SK-N-SH (cell line): ENCODE measurements at regions not wholly inside any gene's neighbourhood (a gene's known extent, or its start where the extent isn't known, plus 50 kb on each side); places are given as distances from the start of the nearest gene placed in this dataset.
A peak's percentile ranks its signal among the peaks of the same experiment; 100 is the strongest.

Source experiments
- CTCF ChIA-PET: fragments of 300-600, 350-600 bp; formaldehyde crosslinking; extraction: SDS; loops from one replicate; lab custom pipeline; 2021; lab: Yijun Ruan, JAX
- POLR2A ChIA-PET: fragments of 350-600 bp; sonication (Branson Sonifier 250); formaldehyde crosslinking; extraction: SDS; loops from one replicate; lab custom pipeline; 2020; ENCODE audit warnings: antibody characterized with exemption, inconsistent platforms; lab: Yijun Ruan, JAX
- DNase-seq: peaks from one replicate; pipeline ENCODE4 v3.0.0; 2012
- H2AFZ ChIP-seq: fragments of 200-600 bp; sonication (generic); 2 replicates; pipeline ENCODE4 v1.8.1; 2016; ENCODE audit warnings: antibody characterized with exemption, mild to moderate bottlenecking, low read depth
- H3F3A ChIP-seq: fragments of 200-600 bp; sonication (generic); replicated peaks from 2 replicates; pipeline ENCODE3; 2016; ENCODE audit warnings: antibody characterized with exemption, mild to moderate bottlenecking; ENCODE audit not compliant: insufficient read depth
- H3K27ac ChIP-seq, 2 experiments: fragments of 200-500 bp in 1 of 2; fragments of 200-600 bp in 1 of 2; sonication (Bioruptor generic) in 1 of 2; sonication (generic), shearing (Covaris generic) in 1 of 2; 2 replicates each; pipeline versions ENCODE4 v1.5.1 to v1.6.1; 2014 to 2016; ENCODE audit warnings: low read depth in 2 of 2, inconsistent platforms in 1 of 2, low read length in 1 of 2, mild to moderate bottlenecking in 1 of 2, mixed read lengths in 1 of 2
- H3K27me3 ChIP-seq: fragments of 200-600 bp; sonication (generic), shearing (Covaris generic); 2 replicates; pipeline ENCODE4 v1.6.1; 2016; ENCODE audit warnings: mixed run types; ENCODE audit not compliant: insufficient read depth
- H3K36me3 ChIP-seq, 2 experiments: fragments of 200-500 bp in 1 of 2; fragments of 200-600 bp in 1 of 2; sonication (Bioruptor generic) in 1 of 2; sonication (generic) in 1 of 2; replicated peaks in 1 of 2; 2 replicates each; pipeline versions ENCODE3 to v1.5.1; 2014 to 2016; ENCODE audit warnings: low read length in 1 of 2, mild to moderate bottlenecking in 1 of 2; ENCODE audit not compliant: insufficient read depth in 2 of 2, control insufficient read depth in 1 of 2
- H3K4me1 ChIP-seq, 2 experiments: fragments of 200-500 bp in 1 of 2; fragments of 200-600 bp in 1 of 2; sonication (Bioruptor generic) in 1 of 2; sonication (generic), shearing (Covaris generic) in 1 of 2; 2 replicates each; pipeline versions ENCODE4 v1.5.1 to v1.6.1; 2014 to 2016; ENCODE audit warnings: low read depth in 1 of 2, low read length in 1 of 2, mixed run types in 1 of 2; ENCODE audit not compliant: insufficient read depth in 2 of 2, control insufficient read depth in 1 of 2
- H3K4me2 ChIP-seq: fragments of 200-600 bp; sonication (generic), shearing (Covaris generic); 2 replicates; pipeline ENCODE4 v1.6.1; 2017; ENCODE audit warnings: mixed run types
- H3K4me3 ChIP-seq, 2 experiments: fragments of 200-500 bp in 1 of 2; fragments of 200-600 bp in 1 of 2; sonication (Bioruptor generic) in 1 of 2; sonication (generic), shearing (Covaris generic) in 1 of 2; 2 replicates each; pipeline versions ENCODE4 v1.5.1 to v1.8.1; 2014 to 2016; ENCODE audit warnings: low read depth in 2 of 2, inconsistent platforms in 1 of 2, low read length in 1 of 2, mild to moderate bottlenecking in 1 of 2, mixed read lengths in 1 of 2, moderate library complexity in 1 of 2
- H3K79me2 ChIP-seq: fragments of 200-600 bp; sonication (generic); 2 replicates; pipeline ENCODE4 v1.8.1; 2017; ENCODE audit warnings: mild to moderate bottlenecking; ENCODE audit not compliant: insufficient read depth
- H3K9ac ChIP-seq: fragments of 200-600 bp; sonication (generic); 2 replicates; pipeline ENCODE4 v1.6.1; 2017; ENCODE audit warnings: mixed run types
- H3K9me2 ChIP-seq: fragments of 200-600 bp; sonication (generic); 2 replicates; pipeline ENCODE4 v1.6.1; 2017; ENCODE audit warnings: mixed run types
- H3K9me3 ChIP-seq: fragments of 200-600 bp; sonication (generic); 2 replicates; pipeline ENCODE4 v1.6.1; 2017; ENCODE audit warnings: mixed run types, mild to moderate bottlenecking, moderate library complexity
- H4K20me1 ChIP-seq: fragments of 200-600 bp; sonication (generic); 2 replicates; pipeline ENCODE4 v1.6.1; 2017; ENCODE audit warnings: mild to moderate bottlenecking, mixed run types; ENCODE audit not compliant: insufficient read depth
- CHD2 ChIP-seq: fragments of 150-350 bp; IDR thresholded peaks from 2 replicates; pipeline ENCODE4 v1.6.1; 2018; ENCODE audit warnings: low read length; ENCODE audit not compliant: partially characterized antibody
- EZH2phosphoT487 ChIP-seq: fragments of 200-600 bp; sonication (generic); IDR thresholded peaks from 2 replicates; pipeline ENCODE4 v1.6.1; 2017; ENCODE audit warnings: low read depth, mixed run types, mild to moderate bottlenecking, antibody characterized with exemption, moderate library complexity, borderline replicate concordance
- FOSL2 ChIP-seq: IDR thresholded peaks from 2 replicates; pipeline ENCODE4 v1.4.0; 2012; ENCODE audit warnings: low read depth, mild to moderate bottlenecking, moderate library complexity, borderline replicate concordance
- GABPA ChIP-seq: IDR thresholded peaks from 2 replicates; pipeline ENCODE4 v1.4.0; 2012; ENCODE audit warnings: low read depth, mild to moderate bottlenecking
- GATA2 ChIP-seq: sonication (generic); formaldehyde crosslinking; IDR thresholded peaks from 2 replicates; pipeline ENCODE4 v1.5.0; 2020; ENCODE audit warnings: mild to moderate bottlenecking, missing genetic modification reagents
- IRF3 ChIP-seq: fragments of 150-350 bp; IDR thresholded peaks from 2 replicates; pipeline ENCODE4 v1.6.1; 2016; ENCODE audit warnings: mild to moderate bottlenecking, low read depth, low read length
- NFIC ChIP-seq: IDR thresholded peaks from 2 replicates; pipeline ENCODE4 v1.4.0; 2012; ENCODE audit warnings: borderline replicate concordance
- NRF1 ChIP-seq: IDR thresholded peaks from 2 replicates; pipeline ENCODE4 v1.6.1; 2012; ENCODE audit warnings: low read depth, mild to moderate bottlenecking, low read length
- POLR2AphosphoS5 ChIP-seq: IDR thresholded peaks from 2 replicates; pipeline ENCODE4 v1.6.1; 2012; ENCODE audit warnings: low read depth, low read length
- RAD21 ChIP-seq: IDR thresholded peaks from 2 replicates; pipeline ENCODE4 v1.6.1; 2012; ENCODE audit warnings: mild to moderate bottlenecking, low read length
- RFX5 ChIP-seq: IDR thresholded peaks from 2 replicates; pipeline ENCODE4 v1.6.1; 2012; ENCODE audit warnings: mild to moderate bottlenecking, improper control_type of control experiment, low read length
- SIN3A ChIP-seq: IDR thresholded peaks from 2 replicates; pipeline ENCODE4 v1.6.1; 2012; ENCODE audit warnings: low read depth, mild to moderate bottlenecking, low read length, moderate library complexity, borderline replicate concordance
- SMC3 ChIP-seq: IDR thresholded peaks from 2 replicates; pipeline ENCODE4 v1.6.1; 2012; ENCODE audit warnings: low read depth, low read length, improper control_type of control experiment
- TEAD4 ChIP-seq: IDR thresholded peaks from 2 replicates; pipeline ENCODE4 v1.4.0; 2012; ENCODE audit warnings: mild to moderate bottlenecking, borderline replicate concordance; ENCODE audit not compliant: insufficient read depth
- YY1 ChIP-seq: IDR thresholded peaks from 2 replicates; pipeline ENCODE4 v1.4.0; 2012; ENCODE audit warnings: low read depth, mild to moderate bottlenecking
- WGBS: methylation state at CpG from one replicate; pipeline ENCODE4 v1.1.6; 2017; ENCODE audit warnings: low lambda C conversion rate; 5-methylcytosine and 5-hydroxymethylcytosine counted together
- TF ChIP-seq, protein P1 (sequence below): fragments of 200-600 bp; sonication (generic); IDR thresholded peaks from 2 replicates; pipeline ENCODE4 v1.6.1; 2017; ENCODE audit warnings: antibody characterized with exemption, mild to moderate bottlenecking, moderate library complexity

DNA sequence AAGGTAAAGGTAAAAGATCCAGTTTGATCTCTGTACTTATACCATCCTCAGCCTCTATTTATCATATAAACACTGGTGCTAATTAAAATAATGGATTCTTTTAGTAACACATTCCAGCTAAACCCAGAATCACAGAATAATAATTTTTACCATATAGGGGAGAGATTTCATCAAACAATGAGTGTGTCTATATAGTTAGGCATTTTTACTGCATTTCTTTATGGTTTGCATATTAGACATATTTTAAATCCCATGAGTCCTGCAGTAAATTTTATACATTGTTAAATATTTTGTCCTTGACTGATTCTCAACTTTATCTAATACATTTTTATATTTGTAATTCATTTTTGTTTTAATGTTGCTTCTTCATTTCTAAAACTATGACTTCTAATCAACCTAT is 323.7 kb upstream of the AGTR1 start (continued):
- TF ChIP-seq EZH2phosphoT487, result no peak
- TF ChIP-seq, all 33 proteins: peak for 0

DNA sequence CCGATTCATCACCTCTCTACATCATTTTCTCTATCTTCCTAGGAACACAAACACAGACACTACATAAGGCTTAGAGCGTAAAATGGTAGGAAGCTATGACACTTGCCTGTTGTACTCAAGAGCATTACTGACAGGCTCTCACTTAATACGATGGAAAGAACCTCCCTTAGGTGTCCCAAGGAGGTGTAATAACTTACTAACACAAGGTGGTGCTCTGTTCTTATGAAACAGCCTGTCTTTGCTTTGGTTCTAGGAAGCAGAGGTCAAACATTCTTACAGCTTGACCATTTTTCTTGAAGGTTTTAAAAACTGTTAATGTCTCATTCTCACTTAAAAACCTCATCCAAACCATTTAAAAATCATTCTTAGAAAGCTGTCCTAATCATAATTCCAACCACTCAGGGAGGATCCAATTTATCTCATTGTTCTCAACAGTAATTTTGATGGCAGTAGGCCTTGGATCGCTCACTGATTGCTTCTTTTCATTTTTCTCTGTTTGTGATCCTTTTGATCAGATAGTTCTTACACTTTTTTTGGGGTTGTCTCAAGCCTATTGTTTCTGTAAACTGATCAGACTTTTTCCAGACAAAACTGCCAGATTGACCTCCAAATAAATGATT is 317.8 kb upstream of the AGTR1 start:
- Histone ChIP-seq H3K9me3 (no peaks in the 10 kb centered on the region), H3K4me3 (no peak overlapping the region; a peak in 1 of 4 replicates), H3K4me1 (no peaks in the 10 kb centered on the region; a peak in 1 of 4 replicates), H4K20me1 (no peaks in the 10 kb centered on the region), H3K4me2 (no peak overlapping the region), H3K36me3 (no peaks in the 10 kb centered on the region), H3K27ac (no peak overlapping the region), H2AFZ (no peak overlapping the region), H3K9me2 (no peaks in the 10 kb centered on the region), H3K9ac (no peak overlapping the region), H3K27me3 (no peaks in the 10 kb centered on the region), H3K79me2 (no peaks in the 10 kb centered on the region), H3F3A (no peaks in the 10 kb centered on the region)
- WGBS, result 65% methylated on average over 4 of the region's 4 CpGs
- peak; percentile 18 for DNase-seq
- ChIA-PET POLR2A (no interaction called here), CTCF (interaction anchor here (0.6 to 4.5 kb wide), 31 partner anchors 9 to 573 kb away, joined by 3 to 99 read pairs (median 4); no protein-coding TSS in a partner anchor)
- TF ChIP-seq POLR2AphosphoS5 (no peak), SIN3A (no peak), TEAD4 (no peak), SMC3 (peak; percentile 81), GABPA (no peak), NRF1 (no peak), RFX5 (no peak), IRF3 (no peak), NFIC (no peak), EZH2phosphoT487 (no peak), CHD2 (no peak), YY1 (no peak), GATA2 (CRISPR knock-in tag) (no peak), RAD21 (peak; percentile 86), FOSL2 (no peak)
- TF ChIP-seq, protein P1, sequence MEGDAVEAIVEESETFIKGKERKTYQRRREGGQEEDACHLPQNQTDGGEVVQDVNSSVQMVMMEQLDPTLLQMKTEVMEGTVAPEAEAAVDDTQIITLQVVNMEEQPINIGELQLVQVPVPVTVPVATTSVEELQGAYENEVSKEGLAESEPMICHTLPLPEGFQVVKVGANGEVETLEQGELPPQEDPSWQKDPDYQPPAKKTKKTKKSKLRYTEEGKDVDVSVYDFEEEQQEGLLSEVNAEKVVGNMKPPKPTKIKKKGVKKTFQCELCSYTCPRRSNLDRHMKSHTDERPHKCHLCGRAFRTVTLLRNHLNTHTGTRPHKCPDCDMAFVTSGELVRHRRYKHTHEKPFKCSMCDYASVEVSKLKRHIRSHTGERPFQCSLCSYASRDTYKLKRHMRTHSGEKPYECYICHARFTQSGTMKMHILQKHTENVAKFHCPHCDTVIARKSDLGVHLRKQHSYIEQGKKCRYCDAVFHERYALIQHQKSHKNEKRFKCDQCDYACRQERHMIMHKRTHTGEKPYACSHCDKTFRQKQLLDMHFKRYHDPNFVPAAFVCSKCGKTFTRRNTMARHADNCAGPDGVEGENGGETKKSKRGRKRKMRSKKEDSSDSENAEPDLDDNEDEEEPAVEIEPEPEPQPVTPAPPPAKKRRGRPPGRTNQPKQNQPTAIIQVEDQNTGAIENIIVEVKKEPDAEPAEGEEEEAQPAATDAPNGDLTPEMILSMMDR, result peak; percentile 65
